Heart right ventricle (tissue), 16 donors: ENCODE measurements at regions not wholly inside any gene's neighbourhood (a gene's known extent, or its start where the extent isn't known, plus 50 kb on each side); places are given as distances from the start of the nearest gene placed in this dataset.

Experiments used
- ATAC-seq, 8 donors: fragments of 200-7000 bp; cut with Tn5 transposase; one replicate each; pipeline ENCODE4 v1.9.1; 2020; ENCODE audit warnings: mild to moderate bottlenecking in 8 of 8, moderate library complexity in 8 of 8, moderate number of reproducible peaks in 1 of 8
- DNase-seq, 2 donors: peaks; one replicate each; pipeline ENCODE4 v3.0.0-alpha.2; 2020
- H3K27ac ChIP-seq, 10 donors: fragments of 200-600 bp; sonication (generic) in 2 of 10; one replicate each; pipeline versions ENCODE4 v1.5.0 to v1.8.0; 2020 to 2022; ENCODE audit warnings: mild to moderate bottlenecking in 3 of 10
- H3K27me3 ChIP-seq, 7 donors: fragments of 200-600 bp; one replicate each; pipeline ENCODE4 v1.8.0; 2021 to 2022; ENCODE audit warnings: mild to moderate bottlenecking in 2 of 7
- H3K36me3 ChIP-seq, 9 donors: fragments of 200-600 bp; sonication (generic) in 1 of 9; one replicate each; pipeline versions ENCODE4 v1.5.0 to v1.8.0; 2020 to 2022; ENCODE audit warnings: mild to moderate bottlenecking in 2 of 9
- H3K4me1 ChIP-seq, 9 donors: fragments of 200-600 bp; sonication (generic) in 1 of 9; one replicate each; pipeline versions ENCODE4 v1.5.0 to v1.8.0; 2020 to 2022; ENCODE audit warnings: mild to moderate bottlenecking in 4 of 9
- H3K4me3 ChIP-seq, 10 donors: fragments of 200-600 bp; sonication (generic) in 2 of 10; one replicate each; pipeline versions ENCODE4 v1.5.0 to v1.8.0; 2020 to 2022; ENCODE audit warnings: mild to moderate bottlenecking in 7 of 10, moderate library complexity in 2 of 10
- H3K9me3 ChIP-seq, 11 donors: fragments of 200-600 bp in 10 of 11; sonication (generic) in 2 of 11; one replicate each; pipeline versions ENCODE4 v1.5.0 to v1.8.0; 2013 to 2022; ENCODE audit warnings: mild to moderate bottlenecking in 2 of 11, control low read depth in 1 of 11, moderate library complexity in 1 of 11
- CTCF ChIP-seq, 9 donors: fragments of 200-600 bp; sonication (generic) in 2 of 9; IDR thresholded peaks; one replicate each; pipeline versions ENCODE4 v1.5.0 to v1.8.0; 2021 to 2022; ENCODE audit warnings: antibody characterized with exemption in 9 of 9, mild to moderate bottlenecking in 5 of 9, moderate library complexity in 1 of 9
- WGBS, 2 donors: extraction: QIAGEN DNeasy Blood & Tissue Kit; methylation state at CpG; one replicate each; pipeline ENCODE4 v1.1.7; 2013; ENCODE audit warnings: inconsistent platforms in 1 of 2; 5-methylcytosine and 5-hydroxymethylcytosine counted together
- intact Hi-C, 10 donors: fragments of 100-400 bp; cut with DNase I; formaldehyde crosslinking; loops; one replicate each; pipeline versions ENCODE4 v1.11.1 to v1.14.2; 2022
- donor health status: Arrhythmogenic right ventricular cardiomyopathy.
- donor health status: ischemic (EF 13 %, LVEDD 7.1; RV severe dilation, severe dysfunction).
- donor health status: healthy with polysubstance abuse.
- donor health status: DM: no; HTN: yes; CAD: no.
- donor health status: DM: no; HTN: no; CAD: no.
- donor health status: ischemic (EF 25% LVEDD 6.9; RV normal size, moderate dysfunction).
- donor health status: ischemic (EF 25% LVEDD 5.7; RV mildly dilated, moderate dysfunction).
- donor health status: healthy.
- donor health status: DM: yes; HTN: yes; CAD: no.
- donor health status: Ischemic cardiomyopathy.
- donor health status: ischemic (EF 35%, LVEDD 5.7; RV mildly dilated, moderate dysfunction).
- donor health status: nonischemic (EF 11% LVEDD 7.7; RV severe dilation, severe dysfunction).
- donor health status: DM: yes; HTN: yes; CAD: no.
- donor health status: PGD.
- donor health status: ischemic (EF 29% LVEDD 5.4; RV normal size, mild dysfunction).
- donor health status: nonischemic (EF 23%, LVEDD 6.1; RV moderate dilation, normal function).

- no peaks in the 10 kb centered on the region for H3K9me3 ChIP-seq
- H3K27ac ChIP-seq, result peak overlapping the region in 1 of 10 donors; percentile 3
- no peaks in the 10 kb centered on the region for H3K36me3 ChIP-seq
- ATAC-seq (no peak), DNase-seq (no peak)
- H3K4me1 ChIP-seq, result peaks cover 10 to 58% (median 26%) of the 10 kb centered on the region in 9 donors
- H3K4me3 ChIP-seq, result no peak overlapping the region
- H3K27me3 ChIP-seq, result peaks cover 0 to 2% (median 0%) of the 10 kb centered on the region in 7 donors
- intact Hi-C loops, result loop anchor here in 2 of 10 donors (10.0 kb wide), 2 partner anchors 101 to 111 kb away; partner anchors contain the start of gene EGLN3 (in 1 of the 2)
- WGBS, 2 donors, result 96 to 97% methylated on average over 2 of the region's 2 CpGs
- no peak for TF ChIP-seq CTCF (IDR thresholded peaks at IDR 0.05)
Measured at GRCh38 chr14:34055157-34055950, 104.5 kb upstream of the EGLN3 start.

GRCh38 chr14:34053666-34054065 lies 102.8 kb upstream of the EGLN3 start:
- peak in 4 of 9 donors; percentile 7 to 45 (median 41) for TF ChIP-seq CTCF (IDR thresholded peaks at IDR 0.05)
- Histone ChIP-seq H3K4me3 (no peak overlapping the region), H3K27me3 (peaks cover 0 to 2% (median 0%) of the 10 kb centered on the region in 7 donors), H3K9me3 (no peaks in the 10 kb centered on the region), H3K36me3 (no peaks in the 10 kb centered on the region), H3K27ac (peak overlapping the region in 7 of 10 donors; percentile 56 to 78 (median 74)), H3K4me1 (peaks cover 9 to 51% (median 22%) of the 10 kb centered on the region in 9 donors)
- peak; percentile 86 to 93 (median 92) for ATAC-seq
- peak in 1 of 2 donors; percentile 73 for DNase-seq
- 58 to 63% methylated on average over 3 of the region's 3 CpGs for WGBS, 2 donors
- intact Hi-C loops, result loop anchor here in 2 of 10 donors (10.0 kb wide), 2 partner anchors 99 to 109 kb away; partner anchors contain the start of gene EGLN3 (in 1 of the 2)

- intact Hi-C loops, result loop anchor here in 2 of 10 donors (10.0 kb wide), 2 partner anchors 98 to 108 kb away; partner anchors contain the start of gene EGLN3 (in 1 of the 2)
- TF ChIP-seq CTCF (IDR thresholded peaks at IDR 0.05), result no peak
- H3K36me3 ChIP-seq, result no peaks in the 10 kb centered on the region
- no peaks in the 10 kb centered on the region for H3K27me3 ChIP-seq
- ATAC-seq, result peak in 1 of 8 donors; percentile 17
- 94 to 95% methylated on average over 5 of the region's 5 CpGs for WGBS, 2 donors
- H3K9me3 ChIP-seq, result no peaks in the 10 kb centered on the region
- peaks cover 9 to 51% (median 22%) of the 10 kb centered on the region in 9 donors for H3K4me1 ChIP-seq
- H3K27ac ChIP-seq, result peak overlapping the region in 7 of 10 donors; percentile 56 to 78 (median 74)
- DNase-seq, result no peak
- H3K4me3 ChIP-seq, result no peak overlapping the region
Measured at GRCh38 chr14:34052658-34053014, 101.8 kb upstream of the EGLN3 start.

- TF ChIP-seq CTCF (IDR thresholded peaks at IDR 0.05), result no peak
- H3K4me1 ChIP-seq, result peaks cover 9 to 51% (median 22%) of the 10 kb centered on the region in 9 donors
- no peak overlapping the region for H3K4me3 ChIP-seq
- DNase-seq, result no peak
- intact Hi-C loops, result loop anchor here in 2 of 10 donors (10.0 kb wide), 2 partner anchors 97 to 107 kb away; partner anchors contain the start of gene EGLN3 (in 1 of the 2)
- no peaks in the 10 kb centered on the region for H3K36me3 ChIP-seq
- peak in 5 of 8 donors; percentile 4 to 69 (median 27) for ATAC-seq
- H3K27me3 ChIP-seq, result no peaks in the 10 kb centered on the region
- H3K27ac ChIP-seq, result peak overlapping the region in 6 of 10 donors; percentile 56 to 78 (median 74)
- H3K9me3 ChIP-seq, result no peaks in the 10 kb centered on the region
- 82 to 83% methylated on average over 5 of the region's 5 CpGs for WGBS, 2 donors
Measured at GRCh38 chr14:34051966-34052657, 101.2 kb upstream of the EGLN3 start.
